ENCODE measurements at regions not wholly inside any gene's neighbourhood (a gene's known extent, or its start where the extent isn't known, plus 50 kb on each side); places are given as distances from the start of the nearest gene placed in this dataset.
"Not testable (repeated sequence)": the region's sequence is repeated elsewhere in the genome, so short reads cannot be mapped to it uniquely, and the experiment has no call there.

DNA sequence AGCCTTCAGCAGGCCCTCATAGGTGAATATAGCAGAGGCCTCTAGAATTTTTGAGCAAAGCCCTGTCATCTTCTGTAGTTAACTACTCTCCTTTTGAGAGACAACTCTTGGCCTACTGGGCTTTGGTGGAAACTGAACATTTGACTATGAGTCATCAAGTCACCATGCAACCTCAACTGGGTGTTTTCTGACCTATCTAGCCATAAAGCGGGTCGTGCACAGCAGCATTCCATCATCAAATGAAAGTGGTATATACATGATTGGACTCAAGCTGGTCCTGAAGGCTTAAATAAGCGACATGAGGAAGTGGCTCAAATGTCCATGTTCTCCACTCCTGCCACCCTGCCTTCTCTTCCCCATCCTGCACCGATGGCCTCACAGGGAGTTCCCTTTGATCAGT is 1115.5 kb downstream of the TAF11L14 start:
- DNase-seq, result no peak

DNA sequence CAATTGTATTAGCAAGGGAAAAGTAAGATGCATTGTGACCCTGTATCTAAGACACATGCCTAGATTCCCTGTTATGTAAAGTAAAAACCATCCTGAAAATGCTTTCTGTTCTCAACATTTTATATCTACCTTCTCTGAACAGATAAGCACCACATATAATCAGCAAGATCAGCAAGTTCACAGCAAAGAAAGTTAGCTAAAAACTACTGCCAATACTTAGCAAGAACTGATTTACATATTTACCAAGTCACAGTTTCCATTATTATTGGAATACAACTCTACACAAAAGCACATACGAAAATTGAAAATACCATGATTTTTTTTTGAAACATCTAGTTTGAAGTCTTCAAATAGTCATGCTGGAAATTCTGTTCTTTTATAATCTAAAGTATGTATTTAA is 1118.1 kb downstream of the TAF11L14 start:
- no peak for DNase-seq

DNA sequence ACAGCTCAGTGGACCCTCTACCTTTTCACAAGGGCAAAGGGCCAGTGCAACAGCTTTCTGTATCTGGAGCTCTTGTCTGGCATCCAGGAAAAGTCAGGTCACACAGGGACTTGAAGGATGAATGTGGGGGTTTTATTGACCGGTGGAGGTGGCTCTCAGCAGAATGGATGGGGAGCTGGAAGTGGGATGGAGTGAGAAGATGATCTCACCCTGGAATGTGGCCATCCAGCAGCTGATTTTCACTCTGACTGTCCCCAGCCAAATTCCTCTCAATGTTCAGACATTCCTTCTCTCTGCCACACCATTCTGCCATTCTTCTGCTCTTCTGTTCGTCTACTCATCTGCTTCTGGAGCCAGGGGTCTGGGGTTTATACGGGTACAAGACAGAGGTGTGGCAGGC is 1119.9 kb downstream of the TAF11L14 start:
- DNase-seq, result no peak

GRCh38 chr5:18761801-18762200 is 1127.5 kb downstream of the TAF11L14 start:
- DNase-seq, result no peak

DNA sequence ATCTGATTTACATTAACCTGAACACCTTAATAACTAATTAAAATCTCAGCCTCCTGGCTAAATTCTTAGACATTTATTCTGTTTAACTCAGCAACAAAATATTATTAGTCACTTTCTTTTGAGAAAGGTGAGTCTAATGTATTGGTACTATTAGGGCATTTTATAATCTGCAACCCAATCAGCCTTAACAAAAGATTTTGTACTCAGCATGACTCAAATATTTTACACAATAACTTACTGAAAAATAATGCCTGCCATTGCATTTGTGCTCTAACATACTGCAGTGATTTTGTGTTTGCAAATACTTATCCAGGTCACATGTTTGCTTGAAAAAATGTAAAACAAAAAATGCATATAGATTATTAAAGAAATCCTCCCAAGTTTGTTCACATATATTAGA is 1129.9 kb downstream of the TAF11L14 start:
- DNase-seq, result no peak

GRCh38 chr5:18765304-18765703 is 1131.0 kb downstream of the TAF11L14 start:
- no peak for DNase-seq

DNA sequence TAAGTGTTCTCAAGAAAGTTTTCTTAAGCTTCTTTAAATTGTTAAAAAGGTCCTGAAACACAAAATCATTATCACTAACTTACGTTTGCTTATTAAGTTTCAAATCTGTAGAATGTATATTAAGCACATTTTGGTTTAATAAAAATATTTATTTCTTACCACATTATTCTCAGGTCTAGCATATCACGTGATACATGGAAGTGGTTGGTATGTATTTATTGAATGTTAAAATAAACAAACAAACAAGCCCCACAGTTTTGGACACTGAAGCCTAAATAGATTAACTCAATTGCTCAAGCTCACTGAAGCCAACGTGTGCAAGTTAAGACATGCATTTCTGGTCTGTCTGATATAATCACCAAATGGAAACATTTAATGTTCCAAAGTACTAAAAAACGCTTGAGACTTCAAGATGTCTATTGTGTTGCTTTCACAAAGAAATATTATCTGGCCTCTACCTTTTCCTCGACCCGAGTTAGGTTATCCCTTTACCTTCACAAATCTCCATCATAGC is 1136.9 kb downstream of the TAF11L14 start:
- DNase-seq, result no peak

GRCh38 chr5:18772475-18772874 is 1138.2 kb downstream of the TAF11L14 start:
- no peak for DNase-seq

DNA sequence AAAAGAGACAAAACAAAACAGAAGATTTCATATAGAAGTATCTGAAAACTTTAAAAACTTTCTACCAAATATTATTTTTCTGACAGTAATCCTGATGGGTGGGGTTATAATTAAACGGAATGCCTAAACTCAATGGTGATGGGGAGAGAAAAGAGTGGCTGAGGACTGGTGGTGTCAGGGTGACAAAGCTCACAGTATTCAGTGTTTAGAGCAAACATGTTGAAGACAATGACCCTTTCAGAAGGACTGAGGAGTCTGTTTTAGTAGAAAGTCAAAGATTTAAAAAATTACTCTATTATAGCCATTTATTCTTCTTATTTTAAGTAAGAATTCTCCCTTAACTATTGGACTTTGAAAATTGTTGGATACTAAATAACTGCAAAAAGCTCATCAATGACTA is 1144.0 kb downstream of the TAF11L14 start:
- DNase-seq, result no peak

GRCh38 chr5:18789218-18789998 is 1155.1 kb downstream of the TAF11L14 start:
- no peak for DNase-seq

- no peak for DNase-seq
These were observed 1157.9 kb downstream of the TAF11L14 start for GRCh38 chr5:18792145-18792544.

GRCh38 chr5:18797222-18797621 is 1163.0 kb downstream of the TAF11L14 start:
- no peak for DNase-seq

GRCh38 chr5:18798058-18798457 is 1163.8 kb downstream of the TAF11L14 start:
- no peak for DNase-seq

GRCh38 chr5:18799482-18800128 is 1165.3 kb downstream of the TAF11L14 start:
- DNase-seq, result no peak

- DNase-seq, result no peak
These were observed 1166.2 kb downstream of the TAF11L14 start for GRCh38 chr5:18800293-18801025.

GRCh38 chr5:18801413-18801812 is 1167.2 kb downstream of the TAF11L14 start:
- DNase-seq, result not testable (repeated sequence)

- no peak for DNase-seq
These were observed 1168.1 kb downstream of the TAF11L14 start for GRCh38 chr5:18802336-18802735.

DNA sequence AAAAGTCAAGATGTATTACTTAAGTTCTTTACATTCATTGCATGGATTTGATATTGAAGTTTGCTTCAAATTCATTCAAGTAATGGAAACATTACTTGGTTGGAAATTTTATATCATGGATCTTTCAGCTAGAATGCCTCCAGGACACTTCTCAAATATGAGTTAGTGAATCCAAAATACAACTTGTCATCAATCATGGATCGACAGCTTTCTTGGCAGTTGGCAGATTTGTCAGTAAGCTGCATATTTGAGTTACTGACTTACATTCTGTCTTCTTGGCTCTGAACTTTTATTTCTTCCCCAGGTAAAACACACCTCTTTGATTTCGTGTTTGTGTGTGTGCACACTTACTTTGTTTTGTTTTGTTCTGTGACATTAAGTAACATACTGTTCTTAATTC is 1171.1 kb downstream of the TAF11L14 start:
- no peak for DNase-seq

GRCh38 chr5:18807256-18808149 is 1173.2 kb downstream of the TAF11L14 start:
- no peak for DNase-seq

DNA sequence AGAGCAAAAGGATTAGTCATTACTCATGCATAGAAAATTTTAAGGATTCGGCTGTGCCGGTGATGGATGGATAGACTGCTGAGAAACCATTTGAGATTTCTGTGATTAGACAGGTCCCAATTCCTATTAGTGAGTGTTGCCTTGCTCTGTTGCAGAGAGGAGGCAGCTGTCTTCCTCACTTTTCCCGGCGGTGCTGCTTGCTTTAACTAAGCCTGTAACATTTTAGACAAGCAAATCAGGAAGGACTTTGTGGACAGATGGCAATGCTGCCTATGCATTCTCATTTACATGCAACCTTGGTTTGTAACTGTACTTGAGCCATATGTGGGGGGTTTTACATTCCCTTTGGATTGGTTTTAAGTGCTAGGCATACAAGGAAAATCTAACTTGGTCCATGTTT is 1176.3 kb downstream of the CDH18 start:
- no peak for DNase-seq

DNA sequence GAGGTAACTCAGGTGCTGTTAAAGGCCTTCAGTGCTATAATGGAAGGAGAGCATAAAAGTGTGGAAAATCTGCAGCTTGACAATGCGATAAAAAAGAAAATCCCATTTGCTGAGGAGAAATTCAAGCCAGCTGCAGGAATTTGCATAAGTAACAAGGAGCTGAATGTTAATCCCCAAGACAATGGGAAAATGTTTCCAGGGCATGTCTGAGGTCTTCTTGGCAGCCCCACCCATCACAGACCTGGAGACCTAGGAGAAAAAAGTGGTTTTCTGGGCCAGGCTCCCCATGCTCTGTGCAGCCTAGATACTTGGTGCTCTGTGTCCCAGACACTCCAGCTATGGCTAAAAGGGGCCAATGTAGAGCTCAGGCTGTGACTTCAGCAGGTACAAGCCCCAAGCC is 1159.6 kb downstream of the CDH18 start:
- no peak for DNase-seq

DNA sequence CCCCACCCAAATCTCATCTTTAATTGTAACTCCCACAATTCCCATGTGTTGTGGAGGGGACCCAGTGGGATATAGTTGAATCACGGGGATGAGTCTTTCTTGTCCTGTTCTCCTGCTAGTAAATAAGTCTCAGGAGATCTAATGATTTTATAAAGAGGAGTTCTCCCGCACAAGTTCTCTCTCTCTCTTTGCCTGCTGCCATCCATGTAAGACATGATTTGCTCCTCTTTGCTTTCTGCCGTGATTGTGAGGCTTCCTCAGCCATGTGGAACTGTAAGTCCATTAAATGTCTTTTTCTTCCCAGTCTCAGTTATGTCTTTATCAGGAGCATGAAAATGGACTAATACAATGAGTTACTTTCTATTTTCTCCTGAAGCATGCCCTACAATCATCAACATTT is 1158.5 kb downstream of the CDH18 start:
- DNase-seq, result no peak

GRCh38 chr5:18850216-18850615 is 1137.8 kb downstream of the CDH18 start:
- DNase-seq, result no peak

Measured in GDM1 (cell line).